ENCODE measurements at regions not wholly inside any gene's neighbourhood (a gene's known extent, or its start where the extent isn't known, plus 50 kb on each side); places are given as distances from the start of the nearest gene placed in this dataset.
"Not testable (repeated sequence)": the region's sequence is repeated elsewhere in the genome, so short reads cannot be mapped to it uniquely, and the experiment has no call there.

DNA sequence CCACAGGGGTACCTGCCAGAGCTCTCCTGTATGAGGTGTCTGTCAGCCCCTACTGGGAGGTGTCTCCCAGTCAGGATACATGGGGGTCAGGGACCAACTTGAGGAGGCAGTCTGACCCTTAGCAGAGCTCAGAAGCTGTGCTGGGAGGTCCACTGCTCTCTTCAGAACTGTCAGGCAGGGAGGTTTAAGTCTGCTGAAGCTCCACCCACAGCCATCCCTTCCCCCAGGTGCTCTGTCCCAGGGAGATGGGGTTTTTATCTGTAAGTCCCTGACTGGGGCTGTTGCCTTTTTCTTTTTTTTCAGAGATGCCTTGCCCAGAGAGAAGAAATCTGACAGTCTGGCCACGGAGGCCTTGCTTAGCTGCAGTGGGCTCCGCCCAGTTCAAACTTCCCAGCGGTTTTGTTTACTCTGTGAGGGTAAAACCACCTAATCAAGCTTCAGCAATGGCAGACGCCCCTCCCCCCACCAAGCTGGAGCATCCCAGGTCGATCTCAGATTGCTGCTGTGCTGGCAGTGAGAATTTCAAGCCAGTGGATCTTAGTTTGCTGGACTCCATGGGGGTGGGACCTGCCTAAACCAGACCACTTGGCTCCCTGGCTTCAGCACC lies 118.5 kb upstream of the RADX start:
- TF ChIP-seq, protein P1, sequence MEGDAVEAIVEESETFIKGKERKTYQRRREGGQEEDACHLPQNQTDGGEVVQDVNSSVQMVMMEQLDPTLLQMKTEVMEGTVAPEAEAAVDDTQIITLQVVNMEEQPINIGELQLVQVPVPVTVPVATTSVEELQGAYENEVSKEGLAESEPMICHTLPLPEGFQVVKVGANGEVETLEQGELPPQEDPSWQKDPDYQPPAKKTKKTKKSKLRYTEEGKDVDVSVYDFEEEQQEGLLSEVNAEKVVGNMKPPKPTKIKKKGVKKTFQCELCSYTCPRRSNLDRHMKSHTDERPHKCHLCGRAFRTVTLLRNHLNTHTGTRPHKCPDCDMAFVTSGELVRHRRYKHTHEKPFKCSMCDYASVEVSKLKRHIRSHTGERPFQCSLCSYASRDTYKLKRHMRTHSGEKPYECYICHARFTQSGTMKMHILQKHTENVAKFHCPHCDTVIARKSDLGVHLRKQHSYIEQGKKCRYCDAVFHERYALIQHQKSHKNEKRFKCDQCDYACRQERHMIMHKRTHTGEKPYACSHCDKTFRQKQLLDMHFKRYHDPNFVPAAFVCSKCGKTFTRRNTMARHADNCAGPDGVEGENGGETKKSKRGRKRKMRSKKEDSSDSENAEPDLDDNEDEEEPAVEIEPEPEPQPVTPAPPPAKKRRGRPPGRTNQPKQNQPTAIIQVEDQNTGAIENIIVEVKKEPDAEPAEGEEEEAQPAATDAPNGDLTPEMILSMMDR (IDR thresholded peaks at IDR 0.05 in 8 of 11, conservative IDR thresholded peaks at IDR 0.05 in 3 of 11): not testable (repeated sequence)
- not testable (repeated sequence) for TF ChIP-seq POLR2A, POLR2AphosphoS5 (IDR thresholded peaks at IDR 0.05)
